HEK293 (cell line): ENCODE measurements at regions not wholly inside any gene's neighbourhood (a gene's known extent, or its start where the extent isn't known, plus 50 kb on each side); places are given as distances from the start of the nearest gene placed in this dataset.

Source experiments
- CTCF ChIA-PET: fragments of 350-600 bp; formaldehyde crosslinking; extraction: SDS; loops from one replicate; lab custom pipeline; 2021; ENCODE audit warnings: antibody characterized with exemption; lab: Yijun Ruan, JAX
- POLR2A ChIA-PET: fragments of 300-600 bp; formaldehyde crosslinking; extraction: SDS; loops from one replicate; lab custom pipeline; 2020; ENCODE audit warnings: antibody characterized with exemption, inconsistent platforms; lab: Yijun Ruan, JAX
- H3K27ac ChIP-seq: fragments of 200-500 bp; sonication (Bioruptor generic); 2 replicates; pipeline ENCODE4 v1.5.1; 2014; ENCODE audit warnings: low read depth, low read length, control low read depth, inconsistent platforms; ENCODE audit errors: extremely low read depth
- H3K36me3 ChIP-seq, 2 experiments: fragments of 200-500 bp in 1 of 2; sonication (Bioruptor generic) in 1 of 2; 1 replicate in 1 of 2; 2 replicates in 1 of 2; pipeline ENCODE4 v1.5.1; 2014 to 2017; ENCODE audit warnings: inconsistent platforms in 2 of 2, low read length in 2 of 2; ENCODE audit not compliant: control insufficient read depth in 2 of 2, insufficient read depth in 1 of 2
- H3K4me1 ChIP-seq: fragments of 200-500 bp; sonication (Bioruptor generic); 2 replicates; pipeline ENCODE4 v1.5.1; 2014; ENCODE audit warnings: mild to moderate bottlenecking, low read length, inconsistent platforms; ENCODE audit not compliant: control insufficient read depth, insufficient read depth
- H3K4me3 ChIP-seq: 2 replicates; pipeline ENCODE4 v1.5.1; 2011; ENCODE audit warnings: low read depth, mild to moderate bottlenecking, control low read depth, low read length, moderate library complexity
- H3K9me3 ChIP-seq: fragments of 200-500 bp; sonication (Bioruptor generic); 2 replicates; pipeline ENCODE4 v1.5.1; 2014; ENCODE audit warnings: low read depth, low read length, inconsistent platforms; ENCODE audit not compliant: control insufficient read depth, insufficient read depth
- BCL6B ChIP-seq: fragments of 450-650 bp; formaldehyde crosslinking; IDR thresholded peaks from 2 replicates; pipeline ENCODE4 v1.5.1; 2017; ENCODE audit warnings: missing biosample characterization, missing genetic modification characterization
- GLIS2 ChIP-seq: fragments of 450-650 bp; formaldehyde crosslinking; IDR thresholded peaks from 2 replicates; pipeline ENCODE4 v1.5.1; 2016; ENCODE audit warnings: missing biosample characterization, missing genetic modification characterization
- SCRT1 ChIP-seq: fragments of 450-650 bp; formaldehyde crosslinking; IDR thresholded peaks from 2 replicates; pipeline ENCODE4 v1.5.1; 2016; ENCODE audit warnings: missing biosample characterization, missing genetic modification characterization, borderline replicate concordance
- YY2 ChIP-seq: fragments of 450-650 bp; formaldehyde crosslinking; IDR thresholded peaks from 2 replicates; pipeline ENCODE4 v1.5.1; 2016; ENCODE audit warnings: missing biosample characterization, missing genetic modification characterization
- ZNF175 ChIP-seq: fragments of 450-650 bp; formaldehyde crosslinking; IDR thresholded peaks from 2 replicates; pipeline ENCODE4 v1.5.1; 2016; ENCODE audit warnings: missing biosample characterization, missing genetic modification characterization
- ZNF280C ChIP-seq: fragments of 450-650 bp; formaldehyde crosslinking; IDR thresholded peaks from 2 replicates; pipeline ENCODE4 v1.5.1; 2016; ENCODE audit warnings: missing biosample characterization, missing genetic modification characterization
- ZNF350 ChIP-seq: fragments of 450-650 bp; formaldehyde crosslinking; IDR thresholded peaks from 2 replicates; pipeline ENCODE4 v1.5.0; 2017; ENCODE audit warnings: missing biosample characterization, mild to moderate bottlenecking, missing genetic modification characterization
- ZNF398 ChIP-seq: fragments of 450-650 bp; formaldehyde crosslinking; IDR thresholded peaks from 2 replicates; pipeline ENCODE4 v1.5.1; 2017; ENCODE audit warnings: missing biosample characterization, missing genetic modification characterization
- ZNF473 ChIP-seq: fragments of 450-650 bp; formaldehyde crosslinking; IDR thresholded peaks from 2 replicates; pipeline ENCODE4 v1.5.1; 2017; ENCODE audit warnings: missing biosample characterization, missing genetic modification characterization
- ZNF626 ChIP-seq: fragments of 450-650 bp; sonication (Bioruptor Pico); formaldehyde crosslinking; IDR thresholded peaks from 2 replicates; pipeline ENCODE4 v1.5.1; 2018; ENCODE audit warnings: missing biosample characterization, missing genetic modification characterization, inconsistent platforms
- ZNF654 ChIP-seq: fragments of 450-650 bp; formaldehyde crosslinking; IDR thresholded peaks from 2 replicates; pipeline ENCODE4 v1.5.1; 2016; ENCODE audit warnings: low read depth, missing biosample characterization, missing genetic modification characterization
- ZSCAN18 ChIP-seq: fragments of 450-650 bp; formaldehyde crosslinking; IDR thresholded peaks from 2 replicates; pipeline ENCODE4 v1.5.1; 2016; ENCODE audit warnings: missing biosample characterization, missing genetic modification characterization
- ZSCAN30 ChIP-seq: fragments of 450-650 bp; IDR thresholded peaks from 2 replicates; pipeline ENCODE4 v1.5.1; 2018; ENCODE audit warnings: missing biosample characterization, mild to moderate bottlenecking, missing genetic modification characterization, moderate library complexity

GRCh38 chr16:73713251-73713650 is 583.4 kb upstream of the PSMD7 start:
- H3K36me3 ChIP-seq: no peaks in the 10 kb centered on the region
- ChIA-PET CTCF (interaction anchor here (0.7 to 3.0 kb wide), 8 partner anchors 13 to 321 kb away, joined by 3 to 16 read pairs (median 4); no protein-coding TSS in a partner anchor), POLR2A (no interaction called here)
- H3K4me1 ChIP-seq: no peaks in the 10 kb centered on the region
- H3K27ac ChIP-seq: no peak overlapping the region
- no peaks in the 10 kb centered on the region for H3K9me3 ChIP-seq
- H3K4me3 ChIP-seq: no peak overlapping the region
- no peak for TF ChIP-seq YY2 (tag by site-specific recombination)
- no peak for TF ChIP-seq ZNF280C (tag by site-specific recombination)
- no peak for TF ChIP-seq ZNF175 (tag by site-specific recombination)
- no peak for TF ChIP-seq ZSCAN30 (tag by site-specific recombination)
- no peak for TF ChIP-seq ZSCAN18 (tag by site-specific recombination)
- TF ChIP-seq ZNF350: no peak
- TF ChIP-seq ZNF654 (tag by site-specific recombination): no peak
- TF ChIP-seq SCRT1 (tag by site-specific recombination): no peak
- no peak for TF ChIP-seq ZNF473

- H3K4me1 ChIP-seq: no peaks in the 10 kb centered on the region
- H3K4me3 ChIP-seq: no peak overlapping the region
- ChIA-PET POLR2A (no interaction called here), CTCF (interaction anchor here (3.0 kb wide), 1 partner anchor 323 kb away, joined by 12 read pairs; no protein-coding TSS in a partner anchor)
- TF ChIP-seq ZNF398 (tag by site-specific recombination): no peak
- TF ChIP-seq ZNF350: no peak
- TF ChIP-seq ZNF626 (tag by site-specific recombination): no peak
- H3K36me3 ChIP-seq: no peaks in the 10 kb centered on the region
- no peaks in the 10 kb centered on the region for H3K9me3 ChIP-seq
- H3K27ac ChIP-seq: no peak overlapping the region
Observed at GRCh38 chr16:73711406-73712080, 585.1 kb upstream of the PSMD7 start.

GRCh38 chr16:73710526-73710925 is 586.1 kb upstream of the PSMD7 start:
- Histone ChIP-seq H3K4me3 (no peak overlapping the region), H3K27ac (no peak overlapping the region), H3K4me1 (no peaks in the 10 kb centered on the region), H3K9me3 (no peaks in the 10 kb centered on the region), H3K36me3 (no peaks in the 10 kb centered on the region)
- ChIA-PET POLR2A (no interaction called here), CTCF (interaction anchor here (1.5 kb wide), 1 partner anchor 168 kb away, joined by 4 read pairs; no protein-coding TSS in a partner anchor)
- TF ChIP-seq GLIS2 (no peak), BCL6B (tag by site-specific recombination) (no peak)
